Chondrocyte (in vitro differentiated cells): ENCODE measurements at regions not wholly inside any gene's neighbourhood (a gene's known extent, or its start where the extent isn't known, plus 50 kb on each side); places are given as distances from the start of the nearest gene placed in this dataset.
A peak's percentile ranks its signal among the peaks of the same experiment; 100 is the strongest.

Experiments used
- DNase-seq: peaks from one replicate; pipeline ENCODE4 v3.0.0; 2021; ENCODE audit warnings: mixed read lengths, low spot score
- H3K27ac Mint-ChIP-seq: one replicate; pipeline ENCODE4 v1.8.0; 2021; ENCODE audit warnings: mild to moderate bottlenecking, moderate library complexity, mixed read lengths; ENCODE audit not compliant: unreplicated experiment
- H3K27me3 Mint-ChIP-seq: 2 replicates; pipeline ENCODE4 v1.8.0; 2021; ENCODE audit warnings: low read depth, mixed read lengths
- H3K36me3 Mint-ChIP-seq: 2 replicates; pipeline ENCODE4 v1.8.0; 2021; ENCODE audit warnings: low read depth, mixed read lengths
- H3K4me1 Mint-ChIP-seq: 2 replicates; pipeline ENCODE4 v1.8.0; 2021; ENCODE audit warnings: low read depth, mild to moderate bottlenecking, mixed read lengths
- H3K4me3 Mint-ChIP-seq: one replicate; pipeline ENCODE4 v1.8.0; 2021; ENCODE audit warnings: mild to moderate bottlenecking, moderate library complexity, mixed read lengths; ENCODE audit not compliant: unreplicated experiment
- H3K9me3 Mint-ChIP-seq: 2 replicates; pipeline ENCODE4 v1.8.0; 2021; ENCODE audit warnings: low read depth, mixed read lengths
- TF ChIP-seq, protein P1 (sequence below): fragments of 200-600 bp; sonication (generic); IDR thresholded peaks from 2 replicates; pipeline ENCODE4 v1.5.0; 2021; ENCODE audit warnings: antibody characterized with exemption, mild to moderate bottlenecking, moderate library complexity

DNA sequence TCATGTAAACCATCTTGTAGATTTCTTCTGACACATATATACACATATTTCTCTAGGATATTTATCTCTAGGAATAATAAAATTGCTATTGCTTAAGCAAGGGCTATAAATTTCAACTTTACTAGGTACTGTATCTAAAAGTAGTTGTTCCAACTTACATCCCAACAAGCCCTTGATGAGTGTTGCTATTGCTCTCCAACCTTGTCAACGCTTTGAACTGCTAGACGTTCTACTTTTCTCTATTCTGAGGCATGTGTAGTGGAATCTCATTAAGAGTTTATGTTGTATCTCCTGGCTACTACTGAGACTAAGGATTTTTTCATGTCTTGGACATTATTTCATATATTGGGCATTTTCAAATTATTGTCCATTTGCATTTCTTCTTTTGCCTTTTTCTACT lies 321.5 kb upstream of the SOX5 start:
- H3K9me3 Mint-ChIP-seq = no peaks in the 10 kb centered on the region
- no peaks in the 10 kb centered on the region for H3K4me1 Mint-ChIP-seq
- H3K4me3 Mint-ChIP-seq = no peak overlapping the region
- no peaks in the 10 kb centered on the region for H3K27me3 Mint-ChIP-seq
- no peak overlapping the region for H3K27ac Mint-ChIP-seq
- no peak for DNase-seq
- H3K36me3 Mint-ChIP-seq = no peaks in the 10 kb centered on the region
- TF ChIP-seq, protein P1, sequence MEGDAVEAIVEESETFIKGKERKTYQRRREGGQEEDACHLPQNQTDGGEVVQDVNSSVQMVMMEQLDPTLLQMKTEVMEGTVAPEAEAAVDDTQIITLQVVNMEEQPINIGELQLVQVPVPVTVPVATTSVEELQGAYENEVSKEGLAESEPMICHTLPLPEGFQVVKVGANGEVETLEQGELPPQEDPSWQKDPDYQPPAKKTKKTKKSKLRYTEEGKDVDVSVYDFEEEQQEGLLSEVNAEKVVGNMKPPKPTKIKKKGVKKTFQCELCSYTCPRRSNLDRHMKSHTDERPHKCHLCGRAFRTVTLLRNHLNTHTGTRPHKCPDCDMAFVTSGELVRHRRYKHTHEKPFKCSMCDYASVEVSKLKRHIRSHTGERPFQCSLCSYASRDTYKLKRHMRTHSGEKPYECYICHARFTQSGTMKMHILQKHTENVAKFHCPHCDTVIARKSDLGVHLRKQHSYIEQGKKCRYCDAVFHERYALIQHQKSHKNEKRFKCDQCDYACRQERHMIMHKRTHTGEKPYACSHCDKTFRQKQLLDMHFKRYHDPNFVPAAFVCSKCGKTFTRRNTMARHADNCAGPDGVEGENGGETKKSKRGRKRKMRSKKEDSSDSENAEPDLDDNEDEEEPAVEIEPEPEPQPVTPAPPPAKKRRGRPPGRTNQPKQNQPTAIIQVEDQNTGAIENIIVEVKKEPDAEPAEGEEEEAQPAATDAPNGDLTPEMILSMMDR = no peak

DNA sequence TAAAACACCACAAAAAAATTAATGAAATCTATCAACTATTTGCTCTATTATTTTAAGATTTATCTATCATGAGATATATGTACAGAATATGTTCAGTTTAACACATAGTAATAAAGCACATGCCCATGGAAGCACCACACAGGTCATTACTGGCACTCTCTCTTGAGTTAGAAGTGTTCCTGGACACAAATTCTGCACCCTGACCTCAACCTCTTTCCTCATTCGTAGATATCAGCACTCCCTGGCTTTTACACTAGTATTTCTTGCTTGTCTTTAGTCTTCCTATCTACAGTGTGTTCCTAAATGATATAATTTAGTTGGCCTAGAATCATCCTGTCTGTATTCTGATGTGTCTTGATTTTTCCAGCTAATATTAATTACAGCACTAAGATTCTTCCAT lies 321.0 kb upstream of the SOX5 start:
- H3K27ac Mint-ChIP-seq = no peak overlapping the region
- no peaks in the 10 kb centered on the region for H3K4me1 Mint-ChIP-seq

DNA sequence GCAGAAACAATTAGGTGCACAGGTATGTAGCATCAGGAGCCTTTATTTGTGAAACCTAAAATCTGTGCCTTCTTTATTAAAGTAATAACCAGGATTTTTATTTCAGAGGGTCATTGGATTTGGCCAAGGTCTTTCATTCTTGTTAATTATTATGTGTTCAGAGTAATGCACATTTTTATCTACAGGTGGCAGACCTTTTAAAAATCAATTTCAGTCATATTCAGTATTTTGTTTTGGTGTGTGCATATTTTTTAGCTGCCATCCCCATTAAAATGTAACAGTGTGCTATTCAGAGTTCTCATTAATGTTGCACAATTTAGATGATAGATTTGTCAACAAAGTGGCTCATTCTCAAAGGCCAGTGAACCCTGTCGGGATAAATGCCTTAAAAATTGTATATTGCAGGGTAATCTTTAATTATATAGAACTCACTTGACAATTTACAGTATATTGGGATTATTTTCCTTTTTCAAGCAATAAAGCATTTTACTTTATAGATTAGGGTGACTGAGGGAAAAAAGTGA lies 319.3 kb upstream of the SOX5 start:
- TF ChIP-seq, protein P1 = peak; percentile 66
- peaks cover 3% of the 10 kb centered on the region for H3K4me1 Mint-ChIP-seq
- no peak overlapping the region for H3K4me3 Mint-ChIP-seq
- H3K27me3 Mint-ChIP-seq = no peaks in the 10 kb centered on the region
- no peaks in the 10 kb centered on the region for H3K9me3 Mint-ChIP-seq
- no peak for DNase-seq
- no peaks in the 10 kb centered on the region for H3K36me3 Mint-ChIP-seq
- no peak overlapping the region for H3K27ac Mint-ChIP-seq

More for the DNA sequence above, 321.0 kb upstream of the SOX5 start:
- Mint-ChIP-seq H3K4me3 (no peak overlapping the region), H3K27me3 (no peaks in the 10 kb centered on the region), H3K36me3 (no peaks in the 10 kb centered on the region), H3K9me3 (no peaks in the 10 kb centered on the region)
- TF ChIP-seq, protein P1 = no peak
- DNase-seq = no peak

DNA sequence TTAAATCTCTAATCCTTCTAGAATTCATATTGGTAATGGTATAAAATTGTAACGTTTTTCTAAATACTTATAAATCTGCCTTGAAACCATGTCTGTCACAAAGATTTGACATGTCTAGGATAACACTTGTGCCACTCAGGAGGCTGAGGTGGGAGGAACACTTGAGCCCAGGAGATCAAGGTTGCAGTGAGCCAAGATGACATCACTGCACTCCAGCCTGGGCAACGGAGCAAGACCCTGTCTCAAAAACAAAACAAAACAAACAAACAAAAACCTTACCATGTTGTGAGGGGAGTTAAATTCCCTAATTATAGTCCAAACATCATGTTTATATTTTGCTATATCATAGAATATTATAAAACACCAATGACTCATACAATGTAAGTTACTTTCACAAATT lies 317.5 kb upstream of the SOX5 start:
- H3K36me3 Mint-ChIP-seq = no peaks in the 10 kb centered on the region
- TF ChIP-seq, protein P1 = no peak
- H3K27me3 Mint-ChIP-seq = no peaks in the 10 kb centered on the region
- H3K4me1 Mint-ChIP-seq = peaks cover 4% of the 10 kb centered on the region
- no peak overlapping the region for H3K4me3 Mint-ChIP-seq
- no peak for DNase-seq
- no peaks in the 10 kb centered on the region for H3K9me3 Mint-ChIP-seq
- H3K27ac Mint-ChIP-seq = no peak overlapping the region

DNA sequence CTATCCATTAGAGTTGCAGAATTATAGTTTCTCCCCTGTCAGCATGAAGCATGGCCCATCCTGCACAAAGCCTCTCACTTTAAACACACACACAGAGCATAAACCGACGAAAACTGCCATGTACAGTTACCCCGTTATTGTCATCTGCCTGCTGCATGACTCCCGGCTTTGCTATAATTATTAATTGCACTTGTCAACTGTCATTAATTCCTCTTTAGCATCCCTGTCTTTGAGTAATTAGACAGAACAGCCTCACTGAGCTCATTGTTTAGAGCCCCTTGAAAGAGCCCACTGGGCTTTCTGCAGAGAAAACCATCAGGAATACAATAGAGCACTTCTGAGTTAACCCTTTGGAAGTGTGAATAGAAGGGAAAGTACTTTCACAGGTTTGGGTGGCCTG lies 307.2 kb upstream of the SOX5 start:
- DNase-seq = no peak
- TF ChIP-seq, protein P1 = no peak
- Mint-ChIP-seq H3K9me3 (peaks cover 8% of the 10 kb centered on the region), H3K4me1 (no peaks in the 10 kb centered on the region), H3K36me3 (peaks cover 5% of the 10 kb centered on the region), H3K27me3 (no peaks in the 10 kb centered on the region), H3K27ac (no peak overlapping the region), H3K4me3 (no peak overlapping the region)
